T-cell (primary cell): ENCODE measurements at regions not wholly inside any gene's neighbourhood (a gene's known extent, or its start where the extent isn't known, plus 50 kb on each side); places are given as distances from the start of the nearest gene placed in this dataset.

ENCODE experiments used
- ATAC-seq, 4 experiments: fragments of 200-7000 bp in 3 of 4; fragments of 150-1000 bp in 1 of 4; cut with Tn5 transposase; replicated peaks in 1 of 4; 1 replicate in 3 of 4; 2 replicates in 1 of 4; pipeline ENCODE4 v1.10.0; 2021; ENCODE audit warnings: moderate library complexity in 3 of 4, mild to moderate bottlenecking in 2 of 4, moderate number of reproducible peaks in 1 of 4
- CTCF ChIA-PET, 2 donors: fragments of 300-600 bp; sonication (Branson Sonifier 250); formaldehyde crosslinking; loops; one replicate each; lab custom pipeline; 2022; ENCODE audit warnings: antibody characterized with exemption in 2 of 2; lab: Charles Lee
- POLR2A ChIA-PET, 2 donors: fragments of 300-600 bp; sonication (Branson Sonifier 250); formaldehyde crosslinking; loops; one replicate each; lab custom pipeline; 2022; ENCODE audit warnings: antibody characterized with exemption in 2 of 2; lab: Charles Lee
- DNase-seq, 35 experiments: peaks; one replicate each; pipeline versions ENCODE4 v3.0.0 to v3.0.0-alpha.2; 2013 to 2023
- H3K27ac ChIP-seq: one replicate; pipeline ENCODE4 v1.5.1; 2013; ENCODE audit warnings: low read length
- H3K27me3 ChIP-seq, 2 experiments: replicated peaks in 1 of 2; 1 replicate in 1 of 2; 2 replicates in 1 of 2; pipeline versions ENCODE4 v1.6.1 to v1.7.0; 2013; ENCODE audit warnings: low read length in 1 of 2, mixed read lengths in 1 of 2; ENCODE audit not compliant: control insufficient read depth in 2 of 2, insufficient read depth in 2 of 2; ENCODE audit errors: extremely low read depth in 1 of 2
- H3K36me3 ChIP-seq, 2 donors: 1 replicate in 1 of 2; 2 replicates in 1 of 2; pipeline versions ENCODE4 v1.6.1 to v1.7.0; 2013; ENCODE audit warnings: low read length in 1 of 2; ENCODE audit not compliant: control insufficient read depth in 2 of 2, insufficient read depth in 1 of 2; ENCODE audit errors: extremely low read depth in 1 of 2
- H3K4me1 ChIP-seq, 2 experiments: 1 replicate in 1 of 2; 2 replicates in 1 of 2; pipeline versions ENCODE4 v1.6.1 to v1.7.0; 2013; ENCODE audit warnings: low read length in 2 of 2, mixed read lengths in 1 of 2; ENCODE audit not compliant: insufficient read depth in 2 of 2, control insufficient read depth in 1 of 2; ENCODE audit errors: extremely low read depth in 1 of 2
- H3K4me3 ChIP-seq, 2 donors: 1 replicate in 1 of 2; 2 replicates in 1 of 2; pipeline versions ENCODE4 v1.5.1 to v1.7.0; 2013; ENCODE audit warnings: mild to moderate bottlenecking in 2 of 2, low read length in 1 of 2, moderate library complexity in 1 of 2; ENCODE audit not compliant: control insufficient read depth in 1 of 2; ENCODE audit errors: extremely low read depth in 1 of 2
- H3K9me3 ChIP-seq: 2 replicates; pipeline ENCODE4 v1.7.0; 2013
- H3K27ac Mint-ChIP-seq, 2 donors: one replicate each; pipeline ENCODE4 v1.8.0; 2020 to 2021; ENCODE audit warnings: mild to moderate bottlenecking in 2 of 2, mixed read lengths in 2 of 2
- H3K27me3 Mint-ChIP-seq, 2 donors: one replicate each; pipeline ENCODE4 v1.8.0; 2021 to 2022; ENCODE audit warnings: mixed read lengths in 2 of 2
- H3K36me3 Mint-ChIP-seq: one replicate; pipeline ENCODE4 v1.8.0; 2021; ENCODE audit warnings: mixed read lengths
- H3K4me1 Mint-ChIP-seq, 3 donors: one replicate each; pipeline ENCODE4 v1.8.0; 2020 to 2022; ENCODE audit warnings: mixed read lengths in 3 of 3, mild to moderate bottlenecking in 1 of 3
- H3K4me3 Mint-ChIP-seq, 3 donors: one replicate each; pipeline ENCODE4 v1.8.0; 2020 to 2022; ENCODE audit warnings: mild to moderate bottlenecking in 3 of 3, mixed read lengths in 3 of 3, moderate library complexity in 3 of 3
- H3K9me3 Mint-ChIP-seq, 3 donors: one replicate each; pipeline ENCODE4 v1.8.0; 2020 to 2022; ENCODE audit warnings: mixed read lengths in 3 of 3
- WGBS: methylation state at CpG from one replicate; pipeline ENCODE4 v1.1.5; 2013; ENCODE audit warnings: missing lambda C conversion rate; ENCODE audit not compliant: insufficient coverage; 5-methylcytosine and 5-hydroxymethylcytosine counted together

GRCh38 chr7:4444106-4444505, 238.0 kb upstream of the FOXK1 start:
- ChIA-PET CTCF (interaction anchor here in 1 of 2 donors (0.7 to 0.8 kb wide), 2 partner anchors 251 to 680 kb away, joined by 3 to 9 read pairs; no protein-coding TSS in a partner anchor), POLR2A (no interaction called here)
- H3K4me1 ChIP-seq, result no peaks in the 10 kb centered on the region
- H3K27ac ChIP-seq, result no peak overlapping the region
- Mint-ChIP-seq H3K4me3 (no peak overlapping the region), H3K27me3 (peaks cover 6 to 16% of the 10 kb centered on the region in 2 donors), H3K9me3 (no peaks in the 10 kb centered on the region), H3K27ac (no peak overlapping the region), H3K36me3 (no peaks in the 10 kb centered on the region), H3K4me1 (no peaks in the 10 kb centered on the region)
- H3K4me3 ChIP-seq, result no peak overlapping the region
- ATAC-seq (no peak), DNase-seq (no peak)
- H3K27me3 ChIP-seq, result peaks cover 0 to 4% of the 10 kb centered on the region in 2 experiments
- no peaks in the 10 kb centered on the region for H3K9me3 ChIP-seq
- no CpG with 5 or more reads among the region's 1 CpG for WGBS
- H3K36me3 ChIP-seq, result no peaks in the 10 kb centered on the region

- DNase-seq (no peak), ATAC-seq (no peak)
- Histone ChIP-seq H3K4me3 (no peak overlapping the region), H3K9me3 (no peaks in the 10 kb centered on the region), H3K4me1 (no peaks in the 10 kb centered on the region), H3K36me3 (no peaks in the 10 kb centered on the region), H3K27ac (no peak overlapping the region), H3K27me3 (peaks cover 0 to 7% of the 10 kb centered on the region in 2 experiments)
- CTCF ChIA-PET, result no interaction called here
- H3K9me3 Mint-ChIP-seq, result no peaks in the 10 kb centered on the region
- POLR2A ChIA-PET, result no interaction called here
- no peak overlapping the region for H3K4me3 Mint-ChIP-seq
- no peaks in the 10 kb centered on the region for H3K36me3 Mint-ChIP-seq
- WGBS, result 90% methylated on average over 2 of the region's 2 CpGs
- H3K27ac Mint-ChIP-seq, result no peak overlapping the region
- H3K27me3 Mint-ChIP-seq, result peaks cover 6 to 17% of the 10 kb centered on the region in 2 donors
- H3K4me1 Mint-ChIP-seq, result no peaks in the 10 kb centered on the region
Observed at GRCh38 chr7:4445777-4446176, 236.3 kb upstream of the FOXK1 start.

- H3K4me3 ChIP-seq, result no peak overlapping the region
- Mint-ChIP-seq H3K9me3 (no peaks in the 10 kb centered on the region), H3K4me3 (no peak overlapping the region), H3K36me3 (no peaks in the 10 kb centered on the region), H3K4me1 (no peaks in the 10 kb centered on the region), H3K27ac (no peak overlapping the region), H3K27me3 (peaks cover 4 to 17% of the 10 kb centered on the region in 2 donors)
- no peaks in the 10 kb centered on the region for H3K36me3 ChIP-seq
- ChIA-PET CTCF (no interaction called here), POLR2A (no interaction called here)
- H3K27me3 ChIP-seq, result peaks cover 0 to 7% of the 10 kb centered on the region in 2 experiments
- no peak overlapping the region for H3K27ac ChIP-seq
- 86% methylated on average over 4 of the region's 10 CpGs for WGBS
- no peak for DNase-seq
- no peaks in the 10 kb centered on the region for H3K9me3 ChIP-seq
- no peak for ATAC-seq
- H3K4me1 ChIP-seq, result no peaks in the 10 kb centered on the region
Observed at GRCh38 chr7:4449263-4449662, 232.8 kb upstream of the FOXK1 start.

- ATAC-seq (no peak), DNase-seq (no peak)
- ChIA-PET POLR2A (no interaction called here), CTCF (no interaction called here)
- Histone ChIP-seq H3K36me3 (no peaks in the 10 kb centered on the region), H3K4me1 (no peaks in the 10 kb centered on the region), H3K27ac (no peak overlapping the region), H3K4me3 (no peak overlapping the region), H3K27me3 (peaks cover 0 to 7% of the 10 kb centered on the region in 2 experiments), H3K9me3 (no peaks in the 10 kb centered on the region)
- Mint-ChIP-seq H3K4me3 (no peak overlapping the region), H3K27me3 (peaks cover 4 to 11% of the 10 kb centered on the region in 2 donors), H3K4me1 (no peaks in the 10 kb centered on the region), H3K9me3 (no peaks in the 10 kb centered on the region), H3K36me3 (no peaks in the 10 kb centered on the region), H3K27ac (no peak overlapping the region)
- WGBS, result no CpG with 5 or more reads among the region's 2 CpGs
Observed at GRCh38 chr7:4450483-4450882, 231.6 kb upstream of the FOXK1 start.

- Histone ChIP-seq H3K27me3 (peaks cover 0 to 2% of the 10 kb centered on the region in 2 experiments), H3K36me3 (no peaks in the 10 kb centered on the region), H3K4me3 (no peak overlapping the region), H3K9me3 (no peaks in the 10 kb centered on the region), H3K27ac (no peak overlapping the region), H3K4me1 (no peaks in the 10 kb centered on the region)
- Mint-ChIP-seq H3K36me3 (no peaks in the 10 kb centered on the region), H3K27me3 (peaks cover 6 to 9% of the 10 kb centered on the region in 2 donors), H3K4me3 (no peak overlapping the region), H3K9me3 (peaks cover 0 to 9% (median 4%) of the 10 kb centered on the region in 3 donors), H3K4me1 (no peaks in the 10 kb centered on the region), H3K27ac (no peak overlapping the region)
- DNase-seq (no peak), ATAC-seq (no peak)
- ChIA-PET POLR2A (no interaction called here), CTCF (no interaction called here)
- 100% methylated on average over 1 of the region's 2 CpGs for WGBS
Observed at GRCh38 chr7:4460597-4460996, 221.5 kb upstream of the FOXK1 start.

- POLR2A ChIA-PET, result no interaction called here
- H3K36me3 ChIP-seq, result no peaks in the 10 kb centered on the region
- no peak overlapping the region for H3K4me3 Mint-ChIP-seq
- ATAC-seq (no peak), DNase-seq (no peak)
- no peaks in the 10 kb centered on the region for H3K36me3 Mint-ChIP-seq
- H3K27ac ChIP-seq, result no peak overlapping the region
- no peaks in the 10 kb centered on the region for H3K9me3 ChIP-seq
- WGBS, result 46% methylated on average over 5 of the region's 8 CpGs
- no peaks in the 10 kb centered on the region for H3K4me1 Mint-ChIP-seq
- H3K9me3 Mint-ChIP-seq, result peaks cover 0 to 9% (median 4%) of the 10 kb centered on the region in 3 donors
- peaks cover 5 to 13% of the 10 kb centered on the region in 2 donors for H3K27me3 Mint-ChIP-seq
- H3K4me1 ChIP-seq, result no peaks in the 10 kb centered on the region
- no peak overlapping the region for H3K27ac Mint-ChIP-seq
- peaks cover 0 to 4% of the 10 kb centered on the region in 2 experiments for H3K27me3 ChIP-seq
- CTCF ChIA-PET, result no interaction called here
- H3K4me3 ChIP-seq, result no peak overlapping the region
Observed at GRCh38 chr7:4461531-4461930, 220.6 kb upstream of the FOXK1 start.
